Gastrocnemius medialis (tissue), 4 donors: ENCODE measurements at regions not wholly inside any gene's neighbourhood (a gene's known extent, or its start where the extent isn't known, plus 50 kb on each side); places are given as distances from the start of the nearest gene placed in this dataset.

Experiments used
- ATAC-seq, 2 donors: fragments of 150-250 bp; one replicate each; pipeline ENCODE4 v1.9.1; 2016
- DNase-seq, 2 donors: peaks; one replicate each; pipeline ENCODE4 v3.0.0-alpha.2; 2019
- H3K27ac ChIP-seq, 4 donors: fragments of 200-600 bp; sonication (generic); 1 replicate in 1 of 4; 2 replicates in 3 of 4; pipeline ENCODE4 v1.5.1; 2016 to 2018; ENCODE audit warnings: mild to moderate bottlenecking in 2 of 4, moderate library complexity in 1 of 4
- H3K27me3 ChIP-seq, 3 donors: fragments of 200-600 bp; sonication (generic) in 2 of 3; 1 replicate in 1 of 3; 2 replicates in 2 of 3; pipeline versions ENCODE4 v1.5.1 to v1.6.0; 2016 to 2019; ENCODE audit warnings: mild to moderate bottlenecking in 1 of 3, moderate library complexity in 1 of 3
- H3K36me3 ChIP-seq, 2 donors: fragments of 200-600 bp; sonication (generic) in 1 of 2; one replicate each; pipeline ENCODE4 v1.5.1; 2017 to 2018
- H3K4me1 ChIP-seq, 2 donors: fragments of 200-600 bp; sonication (generic) in 1 of 2; one replicate each; pipeline ENCODE4 v1.5.1; 2016 to 2017; ENCODE audit warnings: mild to moderate bottlenecking in 2 of 2
- H3K4me3 ChIP-seq, 4 donors: fragments of 200-600 bp; sonication (generic) in 3 of 4; 1 replicate in 1 of 4; 2 replicates in 3 of 4; pipeline ENCODE4 v1.5.1; 2016 to 2019; ENCODE audit warnings: mild to moderate bottlenecking in 2 of 4
- H3K9me3 ChIP-seq, 3 donors: fragments of 200-600 bp; sonication (generic) in 2 of 3; 1 replicate in 1 of 3; 2 replicates in 2 of 3; pipeline ENCODE4 v1.5.1; 2016 to 2019
- POLR2A ChIP-seq, 2 donors: fragments of 450-650 bp; IDR thresholded peaks; one replicate each; pipeline ENCODE4 v1.6.1; 2017; ENCODE audit warnings: antibody characterized with exemption in 2 of 2, mild to moderate bottlenecking in 2 of 2, moderate library complexity in 2 of 2
- in situ Hi-C, 4 donors: fragments of 200-750 bp; cut with MboI; loops; one replicate each; pipeline versions ENCODE4 v1.15.0 to v1.8.0; 2017; ENCODE audit warnings: low sequenced_read_pairs in 4 of 4
- intact Hi-C: fragments of 100-400 bp; cut with DNase I; formaldehyde crosslinking; loops from one replicate; pipeline ENCODE4 v1.15.1; 2023; ENCODE audit warnings: low total_unique reads
- TF ChIP-seq, protein P1 (sequence below), 5 experiments: fragments of 450-650 bp in 3 of 5; fragments of 200-600 bp in 2 of 5; sonication (generic) in 2 of 5; IDR thresholded peaks in 4 of 5; conservative IDR thresholded peaks in 1 of 5; 1 replicate in 4 of 5; 2 replicates in 1 of 5; pipeline ENCODE4 v1.5.1; 2016 to 2019; ENCODE audit warnings: antibody characterized with exemption in 5 of 5, mild to moderate bottlenecking in 3 of 5, moderate library complexity in 3 of 5

DNA sequence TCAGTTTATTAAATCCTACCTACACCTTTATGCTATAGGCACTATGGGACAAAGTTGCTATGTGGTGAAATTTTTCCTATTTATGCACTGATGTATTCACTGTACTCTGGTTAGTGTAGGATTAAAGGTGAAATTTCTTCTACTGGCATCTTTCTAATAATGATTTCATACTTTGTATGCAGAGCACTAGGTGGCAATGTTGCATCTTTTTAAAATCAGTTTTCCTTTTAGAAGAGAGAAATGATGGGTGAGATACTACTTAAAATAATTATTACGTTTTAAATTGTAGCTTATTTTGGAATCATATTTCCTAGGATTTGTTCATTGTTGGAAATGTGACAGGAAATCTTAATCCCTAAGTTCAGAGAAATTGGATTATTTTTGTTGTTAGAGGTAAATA lies 150.9 kb downstream of the CD8B2 start:
- no peak for DNase-seq
- H3K36me3 ChIP-seq = no peaks in the 10 kb centered on the region
- no peak overlapping the region for H3K4me3 ChIP-seq
- H3K27me3 ChIP-seq = no peaks in the 10 kb centered on the region
- intact Hi-C loops (no loop called here), in situ Hi-C loops (no loop called here)
- H3K4me1 ChIP-seq = no peaks in the 10 kb centered on the region
- no peak overlapping the region for H3K27ac ChIP-seq
- TF ChIP-seq POLR2A (IDR thresholded peaks at IDR 0.05) = no peak
- TF ChIP-seq, protein P1, sequence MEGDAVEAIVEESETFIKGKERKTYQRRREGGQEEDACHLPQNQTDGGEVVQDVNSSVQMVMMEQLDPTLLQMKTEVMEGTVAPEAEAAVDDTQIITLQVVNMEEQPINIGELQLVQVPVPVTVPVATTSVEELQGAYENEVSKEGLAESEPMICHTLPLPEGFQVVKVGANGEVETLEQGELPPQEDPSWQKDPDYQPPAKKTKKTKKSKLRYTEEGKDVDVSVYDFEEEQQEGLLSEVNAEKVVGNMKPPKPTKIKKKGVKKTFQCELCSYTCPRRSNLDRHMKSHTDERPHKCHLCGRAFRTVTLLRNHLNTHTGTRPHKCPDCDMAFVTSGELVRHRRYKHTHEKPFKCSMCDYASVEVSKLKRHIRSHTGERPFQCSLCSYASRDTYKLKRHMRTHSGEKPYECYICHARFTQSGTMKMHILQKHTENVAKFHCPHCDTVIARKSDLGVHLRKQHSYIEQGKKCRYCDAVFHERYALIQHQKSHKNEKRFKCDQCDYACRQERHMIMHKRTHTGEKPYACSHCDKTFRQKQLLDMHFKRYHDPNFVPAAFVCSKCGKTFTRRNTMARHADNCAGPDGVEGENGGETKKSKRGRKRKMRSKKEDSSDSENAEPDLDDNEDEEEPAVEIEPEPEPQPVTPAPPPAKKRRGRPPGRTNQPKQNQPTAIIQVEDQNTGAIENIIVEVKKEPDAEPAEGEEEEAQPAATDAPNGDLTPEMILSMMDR (IDR thresholded peaks at IDR 0.05 in 4 of 5, conservative IDR thresholded peaks at IDR 0.05 in 1 of 5) = no peak
- no peaks in the 10 kb centered on the region for H3K9me3 ChIP-seq
- ATAC-seq = no peak

DNA sequence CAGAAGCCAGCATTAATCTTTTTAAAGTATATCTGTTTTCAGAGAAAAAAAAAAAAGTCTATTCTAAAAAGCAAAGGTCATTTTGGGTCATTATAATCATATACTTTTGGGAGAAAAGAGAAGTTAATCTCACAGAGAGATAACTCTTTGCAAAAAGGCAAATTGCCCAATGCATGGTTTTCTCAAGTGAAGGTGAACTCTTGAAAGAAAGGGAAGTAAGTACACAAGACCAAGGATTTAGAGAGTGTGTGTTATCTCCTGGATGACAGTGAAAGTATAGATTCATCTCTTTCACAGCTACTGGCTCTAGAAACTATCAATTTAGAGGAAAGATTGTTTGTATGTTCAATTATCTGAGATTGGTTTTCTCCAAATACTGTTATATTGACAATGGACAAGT lies 151.4 kb downstream of the CD8B2 start:
- TF ChIP-seq, protein P1 (IDR thresholded peaks at IDR 0.05 in 4 of 5, conservative IDR thresholded peaks at IDR 0.05 in 1 of 5) = no peak
- no peak for TF ChIP-seq POLR2A (IDR thresholded peaks at IDR 0.05)
- H3K27me3 ChIP-seq = no peaks in the 10 kb centered on the region
- H3K27ac ChIP-seq = no peak overlapping the region
- no peaks in the 10 kb centered on the region for H3K36me3 ChIP-seq
- intact Hi-C loops (no loop called here), in situ Hi-C loops (no loop called here)
- no peaks in the 10 kb centered on the region for H3K9me3 ChIP-seq
- H3K4me3 ChIP-seq = no peak overlapping the region
- DNase-seq (no peak), ATAC-seq (no peak)
- H3K4me1 ChIP-seq = no peaks in the 10 kb centered on the region

DNA sequence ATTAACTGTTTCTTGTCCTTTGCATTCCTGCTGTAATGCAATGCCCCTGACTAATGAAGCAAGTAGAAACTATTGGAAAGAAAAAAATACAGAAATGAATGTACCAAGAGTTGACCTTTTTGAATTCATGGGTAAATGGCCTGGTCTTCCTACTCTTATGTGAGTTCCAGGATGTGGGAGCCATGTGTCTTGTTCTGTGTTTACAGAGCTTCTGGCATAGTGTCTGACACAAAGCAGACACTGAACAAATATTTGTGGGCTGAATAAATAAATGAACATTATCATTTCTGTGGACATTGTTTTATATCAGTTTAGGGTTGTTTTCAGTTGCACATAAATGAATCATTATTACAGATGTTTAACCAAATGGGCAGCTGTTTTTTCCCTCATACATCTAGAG lies 155.5 kb downstream of the CD8B2 start:
- in situ Hi-C loops (no loop called here), intact Hi-C loops (no loop called here)
- H3K4me1 ChIP-seq = no peaks in the 10 kb centered on the region
- TF ChIP-seq, protein P1 (IDR thresholded peaks at IDR 0.05 in 4 of 5, conservative IDR thresholded peaks at IDR 0.05 in 1 of 5) = no peak
- TF ChIP-seq POLR2A (IDR thresholded peaks at IDR 0.05) = no peak
- H3K4me3 ChIP-seq = no peak overlapping the region
- ATAC-seq = no peak
- no peaks in the 10 kb centered on the region for H3K9me3 ChIP-seq
- no peak for DNase-seq
- H3K36me3 ChIP-seq = no peaks in the 10 kb centered on the region
- no peaks in the 10 kb centered on the region for H3K27me3 ChIP-seq
- no peak overlapping the region for H3K27ac ChIP-seq

DNA sequence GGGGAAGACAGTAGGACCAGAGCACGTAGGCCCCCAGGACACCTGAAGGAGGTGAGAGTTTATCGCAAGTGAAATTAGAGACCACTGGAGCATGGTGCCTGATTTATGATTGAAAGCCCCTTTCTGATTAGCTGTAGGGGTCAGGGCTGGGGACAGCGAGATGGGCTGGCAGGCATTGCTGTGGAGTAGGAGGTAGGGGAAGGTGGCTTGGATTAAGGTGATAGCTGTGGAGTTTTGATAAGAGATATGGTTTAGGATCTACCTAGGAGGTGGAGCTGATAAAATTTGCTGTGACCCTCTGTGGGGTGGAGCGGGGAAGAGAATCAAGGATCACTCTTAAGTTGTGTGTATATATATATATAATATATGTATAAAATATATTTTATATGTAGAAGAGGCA lies 157.5 kb downstream of the CD8B2 start:
- Histone ChIP-seq H3K9me3 (no peaks in the 10 kb centered on the region), H3K27ac (no peak overlapping the region), H3K4me3 (no peak overlapping the region), H3K27me3 (no peaks in the 10 kb centered on the region), H3K4me1 (no peaks in the 10 kb centered on the region), H3K36me3 (no peaks in the 10 kb centered on the region)
- DNase-seq (no peak), ATAC-seq (no peak)
- no peak for TF ChIP-seq POLR2A (IDR thresholded peaks at IDR 0.05)
- TF ChIP-seq, protein P1 (IDR thresholded peaks at IDR 0.05 in 4 of 5, conservative IDR thresholded peaks at IDR 0.05 in 1 of 5) = no peak
- intact Hi-C loops = no loop called here
- in situ Hi-C loops = no loop called here

DNA sequence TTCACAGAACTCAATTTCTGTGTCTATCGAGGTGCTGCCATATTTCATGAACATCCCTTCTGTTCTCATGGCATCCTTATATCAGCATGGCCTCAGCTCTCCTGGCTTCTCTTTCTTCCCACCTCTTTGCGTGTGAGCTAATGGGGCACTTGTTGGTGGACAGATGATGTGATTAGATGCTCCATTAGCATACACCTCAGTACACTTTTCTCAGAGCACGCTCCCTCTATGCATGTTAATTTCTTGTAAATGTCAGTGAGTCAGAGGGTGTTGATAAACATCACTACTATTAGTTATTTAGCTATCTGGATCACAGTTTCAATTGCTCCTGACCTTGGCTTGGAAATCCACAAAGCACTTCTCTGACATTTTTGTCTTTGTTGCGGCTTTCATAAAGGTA lies 159.4 kb downstream of the CD8B2 start:
- in situ Hi-C loops = no loop called here

More for the DNA sequence above, 159.4 kb downstream of the CD8B2 start:
- no peaks in the 10 kb centered on the region for H3K27me3 ChIP-seq
- H3K9me3 ChIP-seq = no peaks in the 10 kb centered on the region
- no peak for DNase-seq
- TF ChIP-seq POLR2A (IDR thresholded peaks at IDR 0.05) = no peak
- TF ChIP-seq, protein P1 (IDR thresholded peaks at IDR 0.05 in 4 of 5, conservative IDR thresholded peaks at IDR 0.05 in 1 of 5) = no peak
- no peak overlapping the region for H3K27ac ChIP-seq
- H3K4me3 ChIP-seq = no peak overlapping the region
- H3K36me3 ChIP-seq = no peaks in the 10 kb centered on the region
- intact Hi-C loops = no loop called here
- no peak for ATAC-seq
- no peaks in the 10 kb centered on the region for H3K4me1 ChIP-seq
